NT2/D1 (cell line): ENCODE measurements at regions not wholly inside any gene's neighbourhood (a gene's known extent, or its start where the extent isn't known, plus 50 kb on each side); places are given as distances from the start of the nearest gene placed in this dataset.
"Not testable (repeated sequence)": the region's sequence is repeated elsewhere in the genome, so short reads cannot be mapped to it uniquely, and the experiment has no call there.

Experiments
- YY1 ChIP-seq: IDR thresholded peaks from 2 replicates; pipeline ENCODE4 v1.6.1; 2011; ENCODE audit not compliant: insufficient read length, insufficient read depth
- ZNF274 ChIP-seq: IDR thresholded peaks from 2 replicates; pipeline ENCODE4 v1.6.1; 2011; ENCODE audit warnings: mild to moderate bottlenecking, low read depth, low read length

DNA sequence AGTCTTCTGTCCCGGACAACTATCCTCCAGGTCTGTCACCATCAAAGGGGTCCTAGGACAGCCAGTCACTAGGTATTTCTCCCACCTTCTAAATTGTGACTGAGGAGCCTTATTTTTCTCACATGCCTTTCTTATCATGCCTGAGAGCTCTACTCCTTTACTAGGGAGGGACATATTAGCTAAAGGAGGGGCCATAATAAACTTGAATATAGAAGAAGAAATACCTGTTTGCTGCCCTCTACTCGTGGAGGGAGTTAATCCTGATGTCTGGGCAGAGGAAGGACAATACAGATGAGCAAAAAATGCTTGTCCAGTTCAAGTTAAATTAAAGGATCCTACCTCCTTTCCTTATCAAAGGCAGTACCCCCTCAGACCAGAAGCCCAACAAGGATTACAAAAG, 145.8 kb upstream of the ATF7IP start:
- TF ChIP-seq ZNF274, YY1: not testable (repeated sequence)
